Left lung (tissue), 4 donors: ENCODE measurements at regions not wholly inside any gene's neighbourhood (a gene's known extent, or its start where the extent isn't known, plus 50 kb on each side); places are given as distances from the start of the nearest gene placed in this dataset.

Experiments
- ATAC-seq: fragments of 200-7000 bp; cut with Tn5 transposase; one replicate; pipeline ENCODE4 v1.9.1; 2020; ENCODE audit warnings: moderate library complexity
- DNase-seq, 4 donors: peaks; one replicate each; pipeline ENCODE4 v3.0.0-alpha.2; 2013 to 2020
- H3K27ac ChIP-seq, 2 donors: fragments of 200-600 bp; sonication (generic) in 1 of 2; one replicate each; pipeline versions ENCODE4 v1.5.0 to v1.8.0; 2020 to 2021
- H3K27me3 ChIP-seq, 2 donors: fragments of 200-600 bp; sonication (generic) in 1 of 2; one replicate each; pipeline versions ENCODE4 v1.5.0 to v1.8.0; 2020 to 2021
- H3K36me3 ChIP-seq, 2 donors: fragments of 200-600 bp; sonication (generic) in 1 of 2; one replicate each; pipeline versions ENCODE4 v1.5.0 to v1.8.0; 2020 to 2021
- H3K4me1 ChIP-seq, 2 donors: fragments of 200-600 bp; one replicate each; pipeline ENCODE4 v1.8.0; 2021
- H3K4me3 ChIP-seq, 2 donors: fragments of 200-600 bp; sonication (generic) in 1 of 2; one replicate each; pipeline versions ENCODE4 v1.5.0 to v1.8.0; 2020 to 2021; ENCODE audit warnings: mild to moderate bottlenecking in 1 of 2
- H3K9me3 ChIP-seq, 2 donors: fragments of 200-600 bp; sonication (generic) in 1 of 2; one replicate each; pipeline versions ENCODE4 v1.5.0 to v1.8.0; 2020 to 2021
- CTCF ChIP-seq, 2 donors: fragments of 200-600 bp; sonication (generic) in 1 of 2; IDR thresholded peaks; one replicate each; pipeline versions ENCODE4 v1.5.0 to v1.8.0; 2021; ENCODE audit warnings: antibody characterized with exemption in 2 of 2
- intact Hi-C, 2 donors: fragments of 100-400 bp; cut with DNase I; formaldehyde crosslinking; loops; one replicate each; pipeline versions ENCODE4 v1.11.2 to v1.14.2; 2022
- donor health status: DM: no; HTN: yes; CAD: no.
- donor health status: DM: no; HTN: no; CAD: no.

- no peak for ATAC-seq
These were observed 758.8 kb upstream of the DDX18 start for GRCh38 chr2:117055499-117056375.

GRCh38 chr2:117056376-117056748 lies 758.1 kb upstream of the DDX18 start:
- ATAC-seq: no peak
- intact Hi-C loops: no loop called here
- Histone ChIP-seq H3K27me3 (no peaks in the 10 kb centered on the region), H3K36me3 (no peaks in the 10 kb centered on the region), H3K4me3 (no peak overlapping the region), H3K9me3 (peaks cover 0 to 10% of the 10 kb centered on the region in 2 donors), H3K27ac (no peak overlapping the region), H3K4me1 (no peaks in the 10 kb centered on the region)
- DNase-seq: no peak
- no peak for TF ChIP-seq CTCF (IDR thresholded peaks at IDR 0.05)

More at GRCh38 chr2:117055499-117056375, 758.8 kb upstream of the DDX18 start:
- Histone ChIP-seq H3K36me3 (no peaks in the 10 kb centered on the region), H3K9me3 (peaks cover 0 to 10% of the 10 kb centered on the region in 2 donors), H3K4me1 (no peaks in the 10 kb centered on the region), H3K27ac (no peak overlapping the region), H3K27me3 (no peaks in the 10 kb centered on the region), H3K4me3 (no peak overlapping the region)
- no peak for DNase-seq
- no peak for TF ChIP-seq CTCF (IDR thresholded peaks at IDR 0.05)
- intact Hi-C loops: no loop called here

- H3K36me3 ChIP-seq: no peaks in the 10 kb centered on the region
- TF ChIP-seq CTCF (IDR thresholded peaks at IDR 0.05): no peak
- no peak for DNase-seq
- H3K27ac ChIP-seq: no peak overlapping the region
- intact Hi-C loops: no loop called here
- no peaks in the 10 kb centered on the region for H3K27me3 ChIP-seq
- no peaks in the 10 kb centered on the region for H3K4me1 ChIP-seq
- H3K9me3 ChIP-seq: peaks cover 0 to 10% of the 10 kb centered on the region in 2 donors
- no peak overlapping the region for H3K4me3 ChIP-seq
- ATAC-seq: no peak
These were observed 757.5 kb upstream of the DDX18 start for GRCh38 chr2:117057016-117057415.

GRCh38 chr2:117058366-117058765 lies 756.1 kb upstream of the DDX18 start:
- Histone ChIP-seq H3K27me3 (no peaks in the 10 kb centered on the region), H3K4me3 (no peak overlapping the region), H3K4me1 (no peaks in the 10 kb centered on the region), H3K9me3 (peaks cover 0 to 10% of the 10 kb centered on the region in 2 donors), H3K27ac (no peak overlapping the region), H3K36me3 (no peaks in the 10 kb centered on the region)
- intact Hi-C loops: no loop called here
- no peak for TF ChIP-seq CTCF (IDR thresholded peaks at IDR 0.05)
- ATAC-seq (no peak), DNase-seq (no peak)

DNA sequence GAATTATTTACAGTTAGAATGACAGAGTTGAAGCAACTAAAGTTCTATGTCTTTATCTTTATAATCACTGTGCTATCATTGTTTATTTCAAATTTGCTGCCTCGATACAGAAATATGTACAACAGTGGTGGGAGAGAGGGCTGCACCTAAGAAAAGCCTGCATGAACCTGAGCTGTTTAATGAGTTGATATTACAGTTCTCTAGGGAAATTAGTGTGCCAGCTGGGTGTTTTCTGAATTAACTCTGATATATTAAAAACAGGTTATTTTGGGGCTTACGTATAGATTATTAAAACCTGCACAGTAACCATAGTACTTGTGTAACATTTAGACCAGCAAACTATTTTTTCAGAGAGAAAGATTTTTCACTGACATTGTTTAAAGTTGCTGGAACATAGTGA lies 750.5 kb upstream of the DDX18 start:
- H3K27me3 ChIP-seq: no peaks in the 10 kb centered on the region
- no peak for TF ChIP-seq CTCF (IDR thresholded peaks at IDR 0.05)
- no peaks in the 10 kb centered on the region for H3K9me3 ChIP-seq
- ATAC-seq (no peak), DNase-seq (no peak)
- no peak overlapping the region for H3K4me3 ChIP-seq
- no peaks in the 10 kb centered on the region for H3K36me3 ChIP-seq
- H3K27ac ChIP-seq: no peak overlapping the region
- intact Hi-C loops: no loop called here
- H3K4me1 ChIP-seq: no peaks in the 10 kb centered on the region
